Midbrain (tissue), 1 donor: ENCODE measurements at regions not wholly inside any gene's neighbourhood (a gene's known extent, or its start where the extent isn't known, plus 50 kb on each side); places are given as distances from the start of the nearest gene placed in this dataset.

Source experiments
- DNase-seq: peaks from one replicate; lab custom pipeline; 2025; lab: John Stamatoyannopoulos, UW

DNA sequence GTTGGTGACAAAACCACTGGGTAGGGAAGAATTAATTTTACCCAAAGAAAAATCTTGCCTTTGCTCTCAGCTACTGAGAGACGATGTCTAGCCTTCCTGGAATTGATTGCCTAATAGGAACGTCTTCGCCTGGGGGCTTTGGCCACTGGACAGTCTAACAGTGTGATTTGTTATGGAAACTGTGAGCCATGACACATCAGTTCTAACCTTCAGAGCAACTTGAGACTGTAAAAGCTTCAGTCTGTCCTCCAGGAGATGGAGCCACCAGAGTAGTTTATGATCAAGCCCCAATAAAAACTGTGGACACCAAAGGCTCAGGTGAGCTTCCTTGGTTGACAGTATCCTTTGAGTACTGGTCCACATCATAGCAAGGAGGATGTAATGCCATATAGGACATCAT is 235.8 kb upstream of the TMCO5A start:
- no peak for DNase-seq

GRCh38 chr15:37701230-37701629 is 233.2 kb upstream of the TMCO5A start:
- DNase-seq, result no peak

- DNase-seq, result no peak
Observed at GRCh38 chr15:37709669-37710068, 224.8 kb upstream of the TMCO5A start.

- no peak for DNase-seq
Observed at GRCh38 chr15:37715101-37715500, 219.3 kb upstream of the TMCO5A start.

DNA sequence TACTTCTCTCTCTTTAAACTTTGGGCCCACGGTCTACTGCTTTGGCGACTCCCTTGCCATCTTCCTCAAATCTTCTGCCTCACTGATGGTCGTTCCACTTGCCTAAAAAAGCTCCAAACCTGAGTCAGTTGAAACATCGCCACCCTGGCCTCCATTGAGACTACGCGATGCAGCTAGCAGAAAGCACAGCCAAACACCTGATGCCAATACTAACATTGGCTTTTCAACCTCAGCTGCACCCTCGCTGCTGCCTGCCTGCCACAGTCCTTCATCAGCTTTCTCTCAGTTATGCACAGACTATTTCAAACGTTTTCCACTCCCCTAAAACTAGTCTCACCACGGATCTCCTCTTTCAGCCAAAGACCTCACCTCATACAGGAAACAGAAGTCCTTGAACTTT is 214.2 kb upstream of the TMCO5A start:
- DNase-seq, result no peak

DNA sequence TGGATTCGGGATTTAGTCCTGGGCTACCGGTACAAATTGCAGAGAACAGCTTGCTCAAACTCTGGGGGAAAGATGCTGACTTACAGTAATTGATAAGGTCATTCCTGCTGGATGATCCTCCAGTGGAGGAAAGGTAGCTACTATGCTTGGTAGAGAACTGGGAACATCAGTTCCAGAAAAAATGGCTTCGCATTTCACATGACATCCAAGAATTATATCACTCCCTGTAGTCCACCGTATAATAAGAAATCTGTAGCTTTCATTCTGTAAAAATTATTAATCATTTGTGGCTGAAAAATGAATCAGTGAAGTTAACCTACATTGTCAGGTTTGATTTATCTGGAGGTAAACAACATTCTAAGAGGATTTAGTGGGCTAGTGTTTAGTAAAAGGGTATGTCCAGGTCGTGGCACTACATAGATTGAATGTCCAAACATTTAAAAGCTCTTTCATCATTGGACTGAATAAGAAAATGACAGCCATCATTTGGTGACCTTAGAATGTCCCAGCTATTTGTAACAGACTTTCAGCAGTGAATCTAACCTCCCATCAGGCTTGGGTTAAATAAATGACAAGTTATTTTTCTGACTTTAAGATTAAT is 203.2 kb upstream of the TMCO5A start:
- no peak for DNase-seq

DNA sequence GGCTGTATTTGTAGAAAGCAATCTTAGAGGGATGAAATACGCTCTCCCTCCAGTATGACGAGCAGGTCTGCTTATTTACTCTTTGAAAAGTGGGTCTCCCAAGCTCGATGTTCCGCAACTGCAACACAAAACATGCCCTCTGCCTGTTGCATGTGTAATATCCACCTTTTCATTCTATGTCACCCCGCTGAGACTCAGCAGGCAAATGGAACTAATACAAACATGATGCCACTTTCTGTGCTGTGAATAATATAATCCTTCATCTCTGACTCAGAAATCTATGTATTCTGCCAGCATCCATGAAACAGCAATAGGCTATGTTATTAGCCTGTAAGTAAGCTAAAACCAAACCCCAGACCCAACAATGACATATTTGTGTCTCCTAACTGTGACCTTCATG is 200.8 kb upstream of the TMCO5A start:
- DNase-seq, result no peak

DNA sequence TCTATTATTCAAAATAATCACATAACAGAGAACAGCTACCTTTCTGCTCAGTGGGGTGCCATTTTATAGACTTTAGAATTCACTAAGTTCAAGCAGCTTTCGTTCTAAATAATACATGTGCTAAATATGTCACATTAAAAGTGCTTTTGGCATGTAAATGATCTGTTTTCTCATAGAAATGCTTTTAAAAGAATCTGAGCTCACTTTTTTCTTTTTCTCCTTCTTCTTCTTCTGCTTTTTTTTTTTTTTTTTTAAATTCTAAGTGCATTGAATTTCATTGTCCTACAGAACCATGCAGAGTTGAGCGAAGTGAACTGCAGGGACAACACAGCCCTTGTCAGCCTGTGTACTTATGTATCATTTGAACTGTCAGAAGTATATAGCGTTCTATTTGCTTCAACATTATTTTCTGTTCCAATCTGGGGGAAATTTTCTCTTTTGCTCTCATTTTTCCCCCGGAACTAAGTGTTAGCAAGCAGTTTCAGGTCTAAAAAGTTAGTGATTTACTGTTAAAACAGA is 193.8 kb upstream of the TMCO5A start:
- DNase-seq, result no peak

DNA sequence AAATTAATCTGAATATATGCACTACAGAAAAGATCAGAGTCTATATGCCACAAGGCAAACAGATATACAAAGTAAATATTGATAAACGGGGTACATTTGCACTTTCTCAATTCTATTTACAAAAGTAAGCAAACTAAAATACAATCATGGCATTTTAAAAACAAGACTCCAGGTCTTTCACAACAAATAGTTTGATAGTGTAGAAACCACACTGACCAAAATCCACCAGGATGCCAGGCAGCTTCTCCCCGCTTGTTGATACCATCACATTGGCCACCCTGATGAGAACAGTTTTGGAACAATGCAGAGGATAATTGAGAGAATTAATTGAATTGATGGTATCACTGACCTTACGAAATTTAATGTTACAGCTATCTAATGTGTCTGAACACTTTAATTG is 190.6 kb upstream of the TMCO5A start:
- no peak for DNase-seq

DNA sequence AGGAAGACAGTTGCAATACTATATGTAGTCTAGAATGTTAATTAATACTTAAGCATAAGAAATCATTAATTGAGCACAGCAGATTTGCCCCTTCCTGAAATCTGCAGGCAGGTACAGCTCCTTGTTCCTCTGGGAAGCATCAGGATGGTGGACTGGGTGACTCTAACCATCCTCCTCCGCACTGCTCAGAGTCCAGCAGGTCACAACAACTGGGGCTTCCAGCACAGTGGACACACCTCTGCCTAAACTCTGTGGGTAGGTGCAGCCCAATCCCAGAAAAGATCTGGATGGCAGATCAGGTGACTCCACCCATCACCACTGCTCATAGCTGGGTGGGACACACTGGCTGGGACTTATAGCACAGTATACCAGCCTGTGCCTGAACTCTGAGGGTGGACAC is 189.9 kb upstream of the TMCO5A start:
- no peak for DNase-seq

GRCh38 chr15:37751401-37751800 is 183.0 kb upstream of the TMCO5A start:
- no peak for DNase-seq

DNA sequence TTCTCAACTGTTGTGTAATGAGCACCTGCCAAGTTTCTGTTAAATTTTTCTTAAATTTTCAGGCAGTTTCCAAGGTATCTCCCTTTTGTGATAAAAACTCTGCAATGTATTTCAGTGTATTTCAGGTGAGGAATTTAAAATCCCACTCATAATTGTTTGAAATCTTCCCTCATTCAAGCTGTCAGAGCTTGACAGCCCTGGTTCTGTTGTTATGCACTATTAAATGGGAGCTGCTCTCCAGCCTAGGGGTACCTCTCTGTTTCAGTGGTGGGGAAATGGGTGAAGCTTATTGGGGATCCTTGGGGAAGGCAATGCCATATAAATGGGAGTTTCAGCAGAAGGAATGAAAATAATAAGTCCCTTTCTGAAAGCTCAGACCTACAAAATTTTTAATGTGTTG is 178.0 kb upstream of the TMCO5A start:
- no peak for DNase-seq

- DNase-seq, result no peak
Observed at GRCh38 chr15:37758412-37758811, 176.0 kb upstream of the TMCO5A start.

- no peak for DNase-seq
Observed at GRCh38 chr15:37764733-37765191, 169.7 kb upstream of the TMCO5A start.

- no peak for DNase-seq
Observed at GRCh38 chr15:37765786-37766185, 168.7 kb upstream of the TMCO5A start.

DNA sequence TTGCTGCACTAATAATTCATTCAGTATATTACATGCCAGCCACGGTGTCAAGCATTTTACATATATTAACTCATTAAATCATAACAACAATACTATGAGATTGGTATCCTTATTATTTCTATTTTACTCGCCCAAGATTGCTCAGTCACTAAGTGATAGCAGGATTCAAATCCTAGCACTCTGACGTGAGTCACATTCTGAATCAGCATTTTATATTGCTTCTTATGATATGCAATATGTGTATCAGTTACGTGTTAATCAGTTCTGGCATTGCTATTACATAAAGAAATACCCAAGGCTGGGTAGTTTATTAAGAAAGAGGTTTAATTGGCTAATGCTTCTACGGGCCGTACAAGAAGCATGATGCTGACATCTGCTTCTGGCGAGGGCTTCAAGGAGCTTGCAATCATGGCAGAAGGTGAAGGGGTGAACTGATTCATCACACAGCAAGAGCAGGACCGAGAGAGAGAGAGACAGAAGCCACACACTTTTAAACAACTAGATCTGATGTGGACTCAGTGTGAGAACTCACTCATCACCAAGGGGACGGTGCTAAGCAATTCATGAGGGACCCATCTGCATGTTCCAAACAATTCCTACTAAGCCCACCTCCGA is 166.5 kb upstream of the TMCO5A start:
- no peak for DNase-seq

GRCh38 chr15:37771465-37771864 is 163.0 kb upstream of the TMCO5A start:
- DNase-seq, result no peak

DNA sequence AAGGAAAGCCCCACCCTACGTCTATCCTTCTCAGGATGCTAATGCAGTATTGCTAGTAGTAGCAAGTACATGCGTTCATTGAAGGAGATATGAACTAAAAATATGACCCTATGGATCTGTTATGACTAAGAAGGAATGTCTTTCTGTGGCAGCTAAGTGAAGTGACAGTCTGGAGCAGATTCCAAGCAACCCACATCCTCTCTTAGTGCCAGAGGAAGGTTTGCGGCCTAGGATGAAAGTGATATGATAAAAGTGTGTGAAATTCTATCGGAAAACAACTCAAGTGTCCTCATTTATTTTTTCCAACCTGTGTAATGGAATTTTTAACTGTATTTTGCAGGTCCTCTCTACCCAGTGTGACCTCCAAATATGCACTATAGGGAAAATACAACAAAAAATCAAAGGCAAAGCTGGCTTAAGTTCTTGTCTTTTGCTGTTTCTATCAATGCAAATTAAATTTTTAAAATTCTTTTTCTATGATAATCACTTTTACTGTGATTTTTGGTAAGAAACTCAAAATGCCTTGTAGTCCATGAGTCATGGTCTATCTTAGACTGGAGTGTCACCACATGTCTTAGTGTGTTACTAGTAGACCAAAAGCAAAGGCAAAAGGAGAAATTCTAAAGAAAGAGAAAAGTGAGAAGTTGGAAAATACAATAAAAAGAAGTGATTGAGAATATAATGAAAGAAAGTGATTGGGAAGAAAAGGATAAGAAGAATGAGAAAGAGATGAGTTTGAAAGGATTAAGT is 161.2 kb upstream of the TMCO5A start:
- no peak for DNase-seq

GRCh38 chr15:37774961-37775360 is 159.5 kb upstream of the TMCO5A start:
- DNase-seq, result no peak

GRCh38 chr15:37777006-37777405 is 157.4 kb upstream of the TMCO5A start:
- DNase-seq, result no peak

DNA sequence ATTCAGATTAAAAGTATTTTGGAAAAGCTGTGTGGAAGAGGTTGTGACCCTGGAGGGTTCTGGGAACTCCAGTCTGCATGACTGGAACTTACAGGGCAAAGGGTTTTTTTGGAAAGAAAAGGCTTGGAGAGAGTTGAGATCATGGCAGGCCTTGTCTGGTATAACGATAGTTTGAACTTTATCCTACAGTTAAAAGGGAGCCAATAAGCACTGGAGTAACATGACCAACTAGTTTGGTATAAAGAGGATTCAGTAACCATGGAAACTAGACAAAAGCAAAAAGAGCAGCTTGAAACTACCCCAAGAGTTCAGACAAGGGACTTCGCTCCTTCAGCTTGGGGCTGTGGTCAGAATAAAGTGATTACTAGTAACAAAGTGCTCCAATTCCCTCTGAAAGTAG is 151.2 kb upstream of the TMCO5A start:
- no peak for DNase-seq

- DNase-seq, result no peak
Observed at GRCh38 chr15:37788330-37788729, 146.1 kb upstream of the TMCO5A start.

DNA sequence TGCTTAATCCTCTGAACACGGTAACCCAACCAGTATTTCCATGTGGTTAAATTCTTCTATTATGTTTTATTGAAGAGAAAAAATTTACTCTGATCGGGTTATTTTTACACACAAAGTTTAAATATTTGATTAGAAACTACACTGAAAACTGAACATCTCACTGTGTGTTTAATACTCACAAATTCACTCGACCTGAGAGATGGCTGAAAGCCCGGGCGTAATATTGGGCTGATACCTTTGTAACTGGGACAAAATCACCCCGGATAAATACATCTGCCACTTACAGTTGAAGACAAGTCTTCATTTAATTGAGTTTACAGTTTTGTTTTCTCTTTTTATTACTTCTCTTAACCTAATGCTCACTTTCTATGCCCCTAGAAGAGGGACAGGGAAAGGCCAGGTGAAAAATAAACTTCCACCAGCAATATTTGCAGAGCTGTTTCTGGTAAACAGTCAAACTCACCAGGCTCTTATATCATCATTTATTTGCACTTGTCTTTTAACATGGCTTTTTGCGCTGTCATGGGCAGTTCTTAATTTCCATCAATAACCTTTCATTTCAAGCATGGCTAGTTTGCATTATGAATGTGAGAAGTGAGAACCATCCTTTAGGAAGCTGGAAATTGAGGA is 145.6 kb upstream of the TMCO5A start:
- DNase-seq, result no peak
